GM19372 (cell line): ENCODE measurements at regions not wholly inside any gene's neighbourhood (a gene's known extent, or its start where the extent isn't known, plus 50 kb on each side); places are given as distances from the start of the nearest gene placed in this dataset.

Experiments used
- ATAC-seq: cut with Tn5 transposase; IDR thresholded peaks from one replicate; pipeline ENCODE4 v1.9.1; 2021; ENCODE audit warnings: mild to moderate bottlenecking, low read depth, moderate library complexity; ENCODE audit not compliant: unreplicated experiment

DNA sequence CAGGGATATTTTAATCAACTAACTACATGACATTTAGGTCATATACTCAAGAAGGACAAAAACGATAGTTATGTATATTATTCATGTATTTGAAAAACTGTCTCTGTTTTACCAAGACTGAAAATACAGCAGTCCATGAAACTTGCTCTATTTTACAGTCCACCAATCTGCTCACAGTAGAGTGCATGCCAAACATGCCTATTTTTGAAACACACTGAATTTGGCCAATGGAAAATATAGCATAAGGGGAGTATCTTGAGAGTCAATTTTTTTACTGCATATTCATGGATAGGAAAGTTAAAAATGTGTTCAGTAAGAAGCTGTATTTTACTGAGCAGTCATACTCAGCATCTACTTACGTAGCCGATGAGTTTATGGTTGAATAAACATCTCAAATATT lies 621.2 kb upstream of the CHORDC1 start:
- ATAC-seq = no peak

GRCh38 chr11:90842681-90843080 lies 619.8 kb upstream of the CHORDC1 start:
- no peak for ATAC-seq

- ATAC-seq = no peak
Measured at GRCh38 chr11:90840071-90840470, 617.2 kb upstream of the CHORDC1 start.

DNA sequence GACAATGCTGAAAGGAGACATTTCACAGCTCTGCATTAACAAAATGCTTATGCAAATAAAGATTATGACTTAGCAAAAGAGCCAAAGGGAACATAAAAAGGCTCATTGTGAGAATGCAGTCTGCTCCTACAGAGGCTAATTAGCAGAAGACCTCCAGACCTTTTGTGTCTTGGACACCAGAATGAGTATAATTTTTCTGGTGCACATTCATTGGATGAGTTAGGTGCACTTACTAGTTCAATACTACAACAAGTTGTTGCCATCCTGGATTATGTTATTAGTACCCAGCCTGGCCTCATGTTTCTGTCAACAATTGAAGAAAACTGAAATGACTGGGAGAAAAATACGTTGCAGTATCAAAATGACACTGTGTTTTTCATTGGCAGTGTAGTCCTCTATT lies 613.2 kb upstream of the CHORDC1 start:
- no peak for ATAC-seq

GRCh38 chr11:90823446-90823845 lies 600.6 kb upstream of the CHORDC1 start:
- ATAC-seq = no peak

GRCh38 chr11:90822996-90823395 lies 600.1 kb upstream of the CHORDC1 start:
- no peak for ATAC-seq

DNA sequence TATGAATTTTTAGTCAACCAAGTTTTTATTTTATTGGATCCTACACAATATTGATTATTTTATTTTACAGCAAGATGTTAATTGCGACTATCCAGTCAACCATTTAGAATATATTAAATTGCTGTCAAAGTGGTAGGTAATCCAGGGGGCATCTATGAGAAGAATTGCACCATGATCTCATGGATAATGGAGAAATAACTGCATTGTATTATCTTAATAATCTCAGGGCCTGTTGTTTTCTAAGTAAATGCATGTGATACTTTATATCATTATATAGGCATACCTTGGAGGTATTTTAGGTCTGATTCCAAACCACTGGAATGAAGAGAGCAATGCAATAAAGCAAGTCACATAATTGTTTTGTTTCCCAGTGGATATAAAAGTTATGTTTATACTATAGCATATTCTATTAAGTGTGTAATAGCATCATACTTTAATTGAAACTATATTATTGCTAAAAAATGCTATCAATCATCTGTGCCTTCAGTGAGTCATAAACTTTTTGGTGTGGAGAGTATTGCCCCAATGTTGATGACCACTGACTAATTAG lies 595.4 kb upstream of the CHORDC1 start:
- no peak for ATAC-seq

- ATAC-seq = no peak
Measured at GRCh38 chr11:90809581-90809980, 586.7 kb upstream of the CHORDC1 start.

DNA sequence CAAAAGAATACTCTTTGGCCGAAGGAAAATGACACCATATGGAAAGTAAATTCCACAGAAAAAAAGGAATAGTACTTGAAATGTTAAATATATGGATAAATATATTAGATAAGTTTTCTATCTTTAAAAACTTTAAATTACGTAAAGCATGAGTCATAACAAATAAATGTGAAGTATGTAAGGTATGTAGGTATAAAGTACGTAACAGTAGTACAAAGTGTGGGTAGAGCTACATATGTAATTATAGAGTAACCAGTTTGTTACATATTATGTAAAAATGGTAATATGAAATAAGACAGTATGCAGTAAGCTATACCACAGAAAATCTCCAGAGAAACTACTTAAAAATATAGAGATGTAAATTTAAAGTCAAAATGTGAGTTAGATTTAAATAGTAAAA lies 582.3 kb upstream of the CHORDC1 start:
- no peak for ATAC-seq

DNA sequence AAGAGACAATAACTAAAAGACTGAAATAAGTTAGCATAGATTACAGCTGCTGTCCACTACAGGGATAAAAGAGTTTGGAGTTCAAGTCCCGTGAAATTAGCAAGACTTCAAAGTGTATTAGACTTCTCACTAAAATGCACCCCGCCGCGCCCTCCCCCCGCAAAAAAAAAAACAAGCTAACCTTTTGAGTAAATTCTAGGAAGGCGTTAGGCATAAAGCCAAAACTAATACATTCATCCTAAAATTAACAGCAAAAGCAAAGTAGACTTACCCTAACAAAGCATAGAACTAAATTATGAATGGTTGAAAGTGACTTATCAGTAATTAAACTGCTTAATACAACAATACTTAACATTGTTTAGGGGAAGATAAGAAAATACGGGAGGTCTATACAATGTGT lies 581.0 kb upstream of the CHORDC1 start:
- no peak for ATAC-seq

DNA sequence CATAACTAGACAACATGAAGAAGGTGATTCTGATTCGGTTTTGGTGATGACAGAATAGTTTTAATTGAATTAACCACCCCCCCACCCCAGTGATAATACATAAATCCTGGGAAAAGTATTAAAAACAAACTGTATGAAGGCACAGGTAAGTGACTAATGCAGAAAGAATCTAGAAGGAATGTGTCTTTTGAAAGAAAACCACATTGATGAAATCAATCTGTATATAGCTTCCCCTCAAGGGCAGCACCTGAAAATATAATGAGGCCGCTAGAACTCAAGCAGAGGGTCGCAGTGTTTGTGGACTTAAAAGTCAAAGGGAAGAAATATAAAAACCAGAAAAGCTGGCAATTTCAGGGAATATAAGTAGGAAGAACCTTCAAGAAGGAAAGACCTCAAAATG lies 580.5 kb upstream of the CHORDC1 start:
- ATAC-seq = no peak

GRCh38 chr11:90798769-90799168 lies 575.9 kb upstream of the CHORDC1 start:
- no peak for ATAC-seq

DNA sequence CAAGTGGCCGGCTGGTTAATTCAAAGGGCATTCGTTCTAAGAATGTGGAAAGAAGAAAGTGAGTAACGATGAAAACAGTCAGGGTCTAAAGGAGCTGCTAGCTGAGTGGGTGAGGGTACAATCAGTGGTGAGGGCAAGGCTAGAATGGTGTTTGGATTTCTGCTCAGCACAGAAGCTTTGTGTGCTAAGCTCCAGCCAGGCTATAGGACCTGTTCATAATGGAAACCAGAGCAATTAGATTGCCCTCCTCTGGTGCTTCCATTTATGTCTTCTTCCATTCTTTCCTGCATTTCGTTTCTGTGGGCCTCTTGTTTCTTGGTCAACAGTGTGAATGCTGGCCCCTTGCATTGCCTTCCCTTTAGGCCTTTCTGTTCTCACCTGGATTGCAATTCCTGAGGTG lies 572.9 kb upstream of the CHORDC1 start:
- ATAC-seq = no peak

GRCh38 chr11:90788961-90789360 lies 566.1 kb upstream of the CHORDC1 start:
- ATAC-seq = no peak

- ATAC-seq = no peak
Measured at GRCh38 chr11:90784241-90784814, 561.5 kb upstream of the CHORDC1 start.

- ATAC-seq = no peak
Measured at GRCh38 chr11:90783111-90783510, 560.3 kb upstream of the CHORDC1 start.

GRCh38 chr11:90779098-90779497 lies 556.2 kb upstream of the CHORDC1 start:
- ATAC-seq = no peak

DNA sequence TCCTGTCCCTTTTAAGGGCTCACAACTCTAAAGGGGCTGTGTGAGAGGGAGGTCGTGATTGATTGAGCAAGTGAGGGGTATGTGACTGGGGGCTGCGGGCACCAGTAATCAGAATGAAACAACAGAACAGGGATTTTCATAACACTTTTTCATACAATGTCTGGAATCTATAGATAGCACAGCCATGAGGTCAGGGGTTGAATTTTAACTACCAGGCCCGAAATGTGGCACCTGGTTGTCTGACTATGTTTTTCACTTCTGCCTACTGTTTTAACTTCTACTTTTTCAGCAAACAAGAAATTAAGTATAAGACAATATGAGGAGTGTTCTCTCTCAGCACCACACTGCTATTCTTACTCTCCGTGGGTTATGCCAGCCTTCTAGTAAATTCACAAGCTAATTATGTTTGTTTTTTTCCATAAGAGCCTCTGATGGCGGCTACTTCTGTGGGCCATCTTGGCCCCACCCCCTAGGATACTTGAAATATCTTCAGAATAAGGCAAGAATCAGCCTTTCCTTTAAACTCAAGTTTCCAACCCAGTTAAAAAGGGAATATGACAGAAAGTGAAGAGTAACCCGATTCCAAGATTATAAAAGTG lies 552.8 kb upstream of the CHORDC1 start:
- ATAC-seq = no peak

DNA sequence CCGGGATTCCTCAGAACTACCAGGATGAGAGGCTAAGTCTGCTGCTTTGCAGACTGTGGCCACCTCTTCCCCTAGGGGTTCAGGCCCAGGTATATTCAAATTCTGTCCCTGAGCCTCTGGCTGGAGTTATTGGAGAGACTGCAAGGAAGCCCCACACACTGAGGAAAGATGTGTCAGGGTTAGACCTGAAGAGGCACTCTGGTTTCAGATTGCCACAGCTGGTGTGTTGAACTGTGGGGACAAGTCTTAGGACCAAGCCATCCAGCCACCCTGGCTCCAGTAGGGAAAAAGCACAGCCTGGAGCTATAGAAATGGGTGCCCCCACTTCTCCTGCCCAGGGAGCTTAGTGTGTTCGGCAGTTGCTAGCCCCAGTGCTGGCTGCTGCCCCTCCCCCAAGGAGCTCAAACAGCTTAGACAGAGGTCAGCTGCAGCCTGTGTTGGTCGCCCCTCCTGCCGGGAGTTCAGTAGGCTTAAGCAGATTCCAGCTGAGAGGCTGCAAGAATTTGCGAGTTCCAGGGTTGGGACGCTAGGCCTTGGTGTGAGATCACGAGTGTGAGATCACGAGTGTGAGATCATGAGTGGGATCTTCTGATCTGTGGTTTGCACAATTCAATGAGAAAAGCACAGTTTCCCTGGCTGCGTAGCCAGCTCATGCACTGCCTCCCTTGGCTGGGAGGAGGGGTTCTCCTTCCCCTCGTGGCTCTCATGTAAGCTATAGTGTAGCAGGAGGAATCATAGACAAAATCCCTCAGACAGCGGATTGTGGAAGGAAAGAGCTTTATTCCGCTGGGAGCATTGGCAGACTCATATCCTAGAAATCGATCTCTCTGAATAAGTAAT lies 552.1 kb upstream of the CHORDC1 start:
- ATAC-seq = no peak

- no peak for ATAC-seq
Measured at GRCh38 chr11:90770007-90770406, 547.2 kb upstream of the CHORDC1 start.

DNA sequence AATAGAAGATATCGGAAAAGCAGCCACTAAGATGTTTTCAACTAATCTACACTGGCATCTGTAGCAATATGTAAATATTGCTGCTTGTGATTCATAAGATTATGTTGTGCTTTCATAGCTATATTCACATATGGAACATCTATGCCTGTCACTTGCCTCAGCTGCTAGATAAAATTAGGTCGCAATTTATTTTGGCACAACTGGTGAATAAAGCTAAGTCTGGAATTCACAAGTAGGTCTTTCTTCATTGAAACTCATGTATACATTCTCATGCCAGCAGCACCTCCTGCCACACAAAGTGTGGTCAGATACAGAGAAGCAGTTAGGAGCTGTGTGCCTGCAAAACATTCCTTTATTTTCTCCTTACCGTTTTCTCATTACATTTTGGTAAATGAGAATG lies 543.3 kb upstream of the CHORDC1 start:
- no peak for ATAC-seq

DNA sequence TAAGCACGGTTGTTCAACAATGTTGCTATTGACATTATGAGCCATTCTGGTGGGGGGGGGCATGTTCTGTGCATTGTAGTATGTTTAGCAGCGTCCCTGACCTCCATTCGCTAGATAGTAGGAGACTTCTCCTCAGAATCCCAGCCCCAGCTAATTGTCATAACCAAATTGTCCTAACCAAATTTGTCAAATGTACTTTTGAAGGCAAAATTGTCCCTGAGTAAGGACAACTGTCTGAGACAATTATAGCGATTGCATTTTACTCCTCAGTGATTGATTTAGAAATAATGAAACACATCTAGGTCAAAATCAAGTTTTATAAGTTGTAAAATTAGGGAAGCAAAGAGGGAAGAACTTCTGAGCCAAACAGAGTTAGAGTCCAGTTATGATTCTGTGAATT lies 541.8 kb upstream of the CHORDC1 start:
- ATAC-seq = no peak
